GM19455 (cell line): ENCODE measurements at regions not wholly inside any gene's neighbourhood (a gene's known extent, or its start where the extent isn't known, plus 50 kb on each side); places are given as distances from the start of the nearest gene placed in this dataset.

Source experiments
- ATAC-seq: cut with Tn5 transposase; IDR thresholded peaks from one replicate; pipeline ENCODE4 v1.9.1; 2021; ENCODE audit not compliant: unreplicated experiment

DNA sequence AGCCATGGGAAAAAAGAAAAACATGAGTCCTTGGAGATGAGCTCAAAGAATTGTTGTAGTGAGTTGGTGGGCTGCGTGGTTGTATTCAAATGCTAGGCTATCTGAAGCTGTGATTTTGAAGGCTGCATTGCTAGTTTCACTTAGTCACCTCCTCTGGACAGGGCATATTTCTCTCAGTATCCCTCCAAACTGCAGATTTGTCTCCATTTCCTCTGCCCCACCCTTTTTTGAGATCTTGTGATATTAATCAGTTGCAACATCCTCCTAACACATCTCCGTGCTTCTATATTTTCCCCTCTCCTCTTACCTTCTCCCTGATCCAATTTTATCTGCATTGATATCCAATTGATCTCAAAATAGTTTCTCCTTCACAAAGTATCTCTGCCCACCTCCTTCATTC lies 1048.0 kb upstream of the WWC1 start:
- no peak for ATAC-seq

DNA sequence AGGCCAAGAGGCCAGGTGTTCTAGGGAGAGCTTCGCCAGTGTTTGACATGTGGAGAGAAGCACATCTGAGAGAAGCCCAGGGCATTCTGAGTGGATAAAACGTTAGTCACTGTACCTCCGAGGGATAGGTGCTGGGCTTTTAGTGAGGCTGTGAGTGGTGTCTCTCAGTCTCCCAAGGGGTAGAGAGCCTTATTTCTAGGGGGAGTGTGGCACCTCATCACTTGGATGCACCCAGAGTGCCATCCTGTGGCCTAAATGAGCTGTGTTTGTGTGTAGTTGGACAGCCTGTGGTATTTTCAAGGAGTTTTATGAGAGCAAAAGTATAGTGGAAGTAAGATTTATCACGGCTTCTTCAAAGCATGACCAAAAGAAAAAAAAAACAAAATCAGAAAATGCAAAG lies 1046.9 kb upstream of the WWC1 start:
- ATAC-seq = no peak

GRCh38 chr5:167245868-167246267 lies 1045.6 kb upstream of the WWC1 start:
- ATAC-seq = no peak

DNA sequence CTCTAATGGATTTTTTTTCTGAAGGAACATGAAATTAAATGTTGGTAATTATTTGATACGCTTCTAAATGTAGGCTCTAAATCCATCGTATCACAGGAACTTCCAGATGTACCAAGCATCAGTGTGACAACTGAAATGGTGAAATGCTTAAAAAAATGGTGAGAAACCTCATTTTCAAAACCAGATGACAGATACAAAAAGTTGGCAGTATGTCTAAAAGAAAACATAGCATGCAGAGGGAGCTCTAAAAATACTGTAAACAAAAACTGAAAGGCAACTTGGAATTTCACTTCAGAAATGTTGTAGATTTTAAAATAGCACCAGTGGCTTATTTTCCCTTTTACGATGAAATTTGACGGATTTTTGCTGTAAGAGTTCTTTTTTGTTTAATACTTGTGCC lies 1043.6 kb upstream of the WWC1 start:
- no peak for ATAC-seq

GRCh38 chr5:167248257-167248656 lies 1043.2 kb upstream of the WWC1 start:
- no peak for ATAC-seq

- ATAC-seq = no peak
Observed at GRCh38 chr5:167250996-167251395, 1040.4 kb upstream of the WWC1 start.

- ATAC-seq = no peak
Observed at GRCh38 chr5:167254132-167254531, 1037.3 kb upstream of the WWC1 start.

- ATAC-seq = no peak
Observed at GRCh38 chr5:167255926-167256325, 1035.5 kb upstream of the WWC1 start.

GRCh38 chr5:167259806-167260205 lies 1031.6 kb upstream of the WWC1 start:
- no peak for ATAC-seq

DNA sequence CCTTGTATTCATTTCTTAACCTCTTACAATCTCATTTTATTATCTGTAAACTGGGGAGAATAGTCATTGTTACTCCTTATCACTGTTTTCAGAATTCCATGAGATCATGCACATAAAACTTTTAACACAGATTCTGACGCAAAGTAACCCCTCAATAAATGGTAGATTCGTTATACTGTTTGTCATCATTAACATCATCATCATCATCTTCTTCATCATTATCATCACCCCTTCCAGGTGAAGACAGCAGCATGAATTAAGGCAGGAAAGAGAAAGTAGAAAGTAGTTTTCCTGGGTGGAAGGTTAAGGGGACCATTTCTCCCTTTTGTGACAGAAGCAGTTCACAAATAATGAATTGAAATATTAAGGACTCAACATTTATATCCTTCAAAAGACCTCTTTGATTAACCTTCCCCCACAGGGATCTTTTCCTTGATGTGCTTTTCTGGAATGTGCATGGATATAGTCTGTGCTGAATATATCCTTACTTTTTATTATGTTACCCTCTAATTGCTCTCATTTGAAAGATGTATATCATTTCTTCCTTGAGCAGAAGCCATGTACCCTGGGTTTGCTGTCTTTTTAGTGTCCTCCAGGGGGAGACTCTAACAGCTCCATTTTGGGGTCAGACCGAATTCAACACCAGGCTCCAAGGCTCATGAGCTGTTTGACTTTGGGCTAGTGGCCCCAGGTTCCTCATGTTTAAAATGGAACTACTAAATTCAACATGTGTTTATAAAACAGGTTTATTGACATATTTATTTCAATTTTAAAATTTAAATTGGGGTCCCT lies 1029.9 kb upstream of the WWC1 start:
- no peak for ATAC-seq

DNA sequence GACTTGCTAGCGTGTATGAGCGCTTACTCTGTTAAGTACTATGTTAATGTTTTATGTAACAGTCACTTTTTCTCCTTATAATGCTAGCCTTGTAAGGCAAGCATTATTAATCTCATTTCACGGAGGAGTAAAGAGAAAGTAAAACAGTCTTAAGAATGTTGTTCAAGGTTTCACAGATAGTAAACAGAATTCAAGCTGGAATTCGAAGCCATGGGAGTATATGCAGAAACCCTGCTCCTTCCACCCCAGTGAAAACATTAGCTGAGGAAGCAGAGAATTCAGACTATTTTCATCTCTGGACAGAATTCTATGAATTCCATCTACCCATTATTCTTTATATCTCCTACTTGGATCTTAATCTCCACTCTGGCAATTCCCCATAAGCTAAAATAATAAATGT lies 1028.3 kb upstream of the WWC1 start:
- no peak for ATAC-seq

- ATAC-seq = no peak
Observed at GRCh38 chr5:167264348-167264747, 1027.1 kb upstream of the WWC1 start.

GRCh38 chr5:167268337-167268736 lies 1023.1 kb upstream of the WWC1 start:
- ATAC-seq = no peak

DNA sequence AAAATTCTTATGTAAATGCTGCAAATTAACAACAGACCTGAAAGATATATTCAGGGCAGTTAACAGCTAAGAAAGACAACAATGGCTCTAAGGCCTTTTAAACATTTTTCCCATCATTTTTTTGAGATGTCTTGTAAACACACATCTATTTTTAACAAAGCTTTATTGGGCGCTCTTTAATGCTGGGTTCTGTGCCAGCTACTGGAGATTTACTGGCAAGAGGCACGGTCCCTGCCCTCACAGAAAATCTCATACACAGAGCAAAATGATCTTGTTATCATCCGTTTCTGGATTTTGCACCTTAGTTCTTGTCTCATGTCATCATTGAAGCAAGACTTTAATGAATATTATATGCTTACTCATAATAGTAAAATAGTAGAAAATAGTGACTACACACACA lies 1022.3 kb upstream of the WWC1 start:
- no peak for ATAC-seq

- ATAC-seq = no peak
Observed at GRCh38 chr5:167271081-167271480, 1020.4 kb upstream of the WWC1 start.

GRCh38 chr5:167271511-167271910 lies 1019.9 kb upstream of the WWC1 start:
- ATAC-seq = no peak

- no peak for ATAC-seq
Observed at GRCh38 chr5:167280111-167280510, 1011.3 kb upstream of the WWC1 start.

DNA sequence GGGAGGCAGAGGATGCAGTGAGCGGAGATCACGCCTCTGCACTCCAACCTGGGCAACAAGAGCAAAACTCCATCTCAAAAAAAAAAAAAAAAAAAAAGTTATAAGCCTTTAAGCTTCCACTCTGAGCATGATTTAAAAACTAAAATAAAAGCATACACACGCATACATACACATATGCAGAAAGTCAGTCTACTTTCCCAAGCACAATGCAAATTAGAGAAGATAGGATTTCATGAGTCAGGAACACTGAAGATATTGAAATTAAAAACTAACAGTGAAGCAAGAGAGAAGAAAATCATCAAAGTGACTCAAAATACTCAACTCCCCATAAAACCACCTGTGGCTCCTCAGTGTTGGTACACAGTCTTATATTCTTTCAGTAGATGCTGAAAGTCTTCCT lies 1009.5 kb upstream of the WWC1 start:
- ATAC-seq = no peak

GRCh38 chr5:167283691-167284090 lies 1007.8 kb upstream of the WWC1 start:
- ATAC-seq = no peak

- ATAC-seq = no peak
Observed at GRCh38 chr5:167284222-167284890, 1007.1 kb upstream of the WWC1 start.

- no peak for ATAC-seq
Observed at GRCh38 chr5:167285591-167285990, 1005.9 kb upstream of the WWC1 start.

GRCh38 chr5:167286891-167287290 lies 1004.6 kb upstream of the WWC1 start:
- no peak for ATAC-seq

GRCh38 chr5:167290478-167290877 lies 1001.0 kb upstream of the WWC1 start:
- ATAC-seq = no peak
